Fibroblast of peridontal ligament (primary cell): ENCODE measurements at regions not wholly inside any gene's neighbourhood (a gene's known extent, or its start where the extent isn't known, plus 50 kb on each side); places are given as distances from the start of the nearest gene placed in this dataset.

Source experiments
- DNase-seq: peaks from one replicate; pipeline ENCODE4 v3.0.0-alpha.2; 2010; ENCODE audit errors: extremely low read depth

DNA sequence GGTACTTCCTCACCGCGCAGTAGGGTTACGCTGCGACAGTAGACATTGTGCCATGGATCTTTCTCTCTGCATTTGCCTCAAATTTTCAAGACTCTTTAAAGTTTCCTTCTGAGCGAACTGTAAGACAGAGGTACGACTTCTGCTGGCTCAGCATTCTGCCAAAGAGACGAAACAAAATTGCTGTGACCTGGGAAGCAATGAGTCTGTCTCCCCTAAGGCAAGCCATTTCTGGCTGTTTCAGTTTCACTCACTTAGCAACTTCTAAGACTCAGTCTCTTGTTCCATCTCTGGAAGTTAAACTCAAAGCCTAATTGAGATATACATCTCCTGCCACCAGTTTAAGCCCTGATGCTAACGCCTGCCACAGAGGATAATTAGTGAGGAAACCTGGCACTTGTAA is 510.9 kb upstream of the DAB1 start:
- no peak for DNase-seq

- no peak for DNase-seq
Observed at GRCh38 chr1:57927003-57927402, 503.1 kb upstream of the DAB1 start.

- DNase-seq, result no peak
Observed at GRCh38 chr1:57926025-57926552, 502.2 kb upstream of the DAB1 start.

DNA sequence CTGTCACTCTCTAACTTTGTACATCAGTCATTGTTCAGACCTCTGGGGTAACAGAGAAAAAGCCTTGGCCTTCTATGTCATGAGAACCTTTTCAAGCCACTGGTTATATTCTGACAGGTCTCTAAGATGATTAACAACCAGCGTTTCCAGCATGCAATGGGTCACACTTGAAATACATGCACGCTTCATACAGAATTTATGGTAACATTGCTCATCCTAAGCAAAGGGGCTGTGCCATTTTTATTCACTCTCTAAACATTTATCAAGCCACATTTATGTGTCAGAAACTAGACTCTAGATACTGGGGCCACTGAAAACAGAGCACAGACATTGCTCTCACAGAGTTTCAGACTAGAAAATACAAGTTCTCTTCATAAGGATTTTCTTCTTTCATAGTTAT is 501.4 kb upstream of the DAB1 start:
- no peak for DNase-seq

- DNase-seq, result no peak
Observed at GRCh38 chr1:57922130-57922529, 498.3 kb upstream of the DAB1 start.

DNA sequence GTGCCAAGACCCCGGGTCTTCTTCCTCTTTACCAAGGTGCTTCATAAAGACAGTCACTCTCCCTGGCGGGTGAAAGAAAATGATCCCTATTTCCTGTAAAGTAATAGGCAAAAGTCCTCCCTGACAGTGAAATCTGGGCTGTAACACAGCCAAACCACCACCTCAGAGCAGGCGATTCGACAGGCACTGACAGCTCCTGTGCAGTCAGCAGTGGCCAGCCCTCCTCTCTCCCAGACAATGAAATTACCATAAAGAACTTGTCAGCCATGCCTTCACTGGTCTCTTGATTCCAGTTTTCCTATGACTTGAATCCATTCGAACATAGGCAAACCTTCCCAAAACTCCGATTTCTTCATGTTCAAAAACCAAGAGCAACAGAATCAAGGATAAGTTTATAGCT is 492.2 kb upstream of the DAB1 start:
- DNase-seq, result no peak

DNA sequence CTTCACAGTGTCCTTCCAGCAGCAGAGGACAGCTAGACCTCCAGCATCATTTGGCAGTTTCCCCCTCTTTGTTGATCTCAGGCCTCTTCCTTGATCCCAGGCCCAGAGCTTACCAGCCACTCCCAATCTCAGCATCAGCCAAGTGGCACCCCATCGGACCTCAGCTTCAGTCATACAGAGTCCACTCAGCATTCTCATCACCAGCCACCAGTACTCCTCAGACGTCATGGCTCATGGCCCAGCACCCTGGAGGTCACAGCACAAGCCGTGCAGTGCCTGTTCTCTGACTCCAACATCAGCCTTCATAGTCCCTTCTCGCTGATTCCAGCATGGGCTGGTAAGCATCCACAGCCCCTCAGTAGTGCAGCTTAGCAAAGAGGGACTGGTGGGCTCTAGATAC is 487.6 kb upstream of the DAB1 start:
- no peak for DNase-seq

DNA sequence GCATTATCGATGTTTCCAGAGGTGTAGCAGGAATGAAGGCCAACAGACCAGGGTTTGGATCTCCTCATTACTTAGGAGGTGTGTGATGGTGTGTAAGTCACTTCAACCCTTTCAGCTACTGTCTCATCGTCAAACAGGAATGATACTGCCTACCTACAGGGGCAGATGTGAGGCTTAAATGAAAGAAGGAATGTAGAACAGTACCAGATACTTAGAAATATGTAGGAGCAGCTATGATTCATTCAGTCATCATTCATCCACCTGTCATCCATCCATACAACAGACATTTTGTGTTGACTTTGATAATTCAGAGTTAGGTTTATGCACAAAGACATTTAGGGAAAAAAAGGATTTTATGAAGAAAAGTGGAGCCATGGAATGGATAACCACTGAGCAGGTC is 486.9 kb upstream of the DAB1 start:
- DNase-seq, result no peak

DNA sequence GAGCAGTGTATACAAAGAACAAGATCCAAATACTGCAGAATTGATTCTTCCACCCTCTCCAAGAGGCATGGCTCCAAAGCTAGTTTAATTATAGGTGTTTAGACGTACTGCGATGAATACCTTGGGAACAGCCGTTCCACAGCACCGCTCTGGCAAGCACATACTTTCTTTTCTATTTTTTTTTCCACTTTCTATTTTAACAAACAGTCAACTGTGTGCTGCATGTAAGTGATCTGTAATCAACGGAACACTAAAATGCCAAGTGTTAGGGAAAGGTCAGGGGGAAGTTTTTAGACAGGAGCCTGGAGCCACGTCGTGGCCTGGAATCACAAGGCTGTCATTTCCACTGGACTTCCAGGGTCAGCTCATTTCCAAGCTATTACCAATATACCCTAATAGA is 486.4 kb upstream of the DAB1 start:
- no peak for DNase-seq

DNA sequence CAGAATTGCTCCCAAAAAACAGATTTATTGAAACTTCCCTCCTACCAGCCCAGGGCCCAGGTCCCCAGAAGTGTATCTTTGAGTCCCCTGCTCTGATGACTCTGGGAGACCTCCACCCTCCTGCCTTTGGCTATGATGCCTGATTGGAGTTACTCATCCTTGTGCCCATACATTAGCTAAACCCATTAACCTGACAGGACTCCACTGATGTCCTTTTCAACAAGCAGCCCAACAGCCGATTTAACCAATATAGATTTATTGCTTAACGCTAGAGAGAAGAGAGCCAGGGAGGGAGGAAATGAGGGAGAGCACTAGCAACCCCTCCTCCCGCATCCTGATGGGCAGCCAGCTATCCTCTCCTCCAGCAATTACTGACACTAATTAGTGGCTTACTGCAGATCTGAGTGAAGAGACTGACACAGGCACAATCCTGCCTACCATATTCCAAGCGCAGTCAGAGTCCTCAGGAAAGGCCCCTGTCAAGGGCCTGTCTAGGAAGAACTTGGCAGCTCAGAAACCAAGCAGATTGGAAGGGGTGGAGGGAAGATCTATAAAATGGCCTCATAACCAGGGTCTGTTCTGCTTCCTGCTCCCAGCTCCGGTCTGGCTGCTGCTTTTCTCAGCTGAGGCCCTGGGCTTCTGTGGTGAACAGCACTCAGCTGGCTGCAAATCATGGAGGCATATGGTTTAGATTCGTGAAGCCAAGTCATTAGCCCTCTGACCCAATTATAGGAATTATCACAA is 484.5 kb upstream of the DAB1 start:
- no peak for DNase-seq

DNA sequence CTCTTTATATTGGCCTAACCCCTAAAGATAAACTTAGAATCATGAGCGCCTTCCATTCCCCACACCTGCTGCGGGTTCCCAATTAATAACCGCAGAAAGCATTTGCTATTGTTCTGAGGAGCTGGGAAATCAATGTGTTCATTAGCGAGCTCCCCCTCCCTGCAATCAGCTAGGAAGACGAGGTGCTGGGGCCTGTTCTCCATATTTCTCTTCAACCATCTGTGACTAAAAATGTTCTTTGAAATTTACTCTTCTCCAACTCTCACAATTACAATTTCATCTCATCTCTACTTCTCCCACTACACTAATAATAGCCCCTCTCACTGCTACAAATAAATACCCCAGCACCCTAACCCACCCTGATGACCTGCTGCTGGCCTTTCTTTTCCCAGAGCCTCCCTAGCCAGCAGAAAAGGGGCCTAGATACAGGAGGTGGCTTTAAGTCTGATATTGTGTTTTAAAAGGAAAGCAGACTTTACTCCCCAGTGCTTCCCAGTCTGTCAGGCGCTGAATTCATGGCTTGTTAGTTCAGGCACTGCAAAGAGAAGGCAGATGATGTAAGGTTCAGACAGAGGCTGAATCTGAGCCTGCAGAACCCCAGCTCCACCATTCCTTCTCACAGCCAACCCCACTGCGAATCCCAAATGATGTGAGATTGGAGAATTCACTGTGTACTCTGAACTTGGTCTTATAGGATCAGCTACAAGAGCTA is 477.5 kb upstream of the DAB1 start:
- DNase-seq, result no peak

- DNase-seq, result no peak
Observed at GRCh38 chr1:57898531-57898930, 474.7 kb upstream of the DAB1 start.

DNA sequence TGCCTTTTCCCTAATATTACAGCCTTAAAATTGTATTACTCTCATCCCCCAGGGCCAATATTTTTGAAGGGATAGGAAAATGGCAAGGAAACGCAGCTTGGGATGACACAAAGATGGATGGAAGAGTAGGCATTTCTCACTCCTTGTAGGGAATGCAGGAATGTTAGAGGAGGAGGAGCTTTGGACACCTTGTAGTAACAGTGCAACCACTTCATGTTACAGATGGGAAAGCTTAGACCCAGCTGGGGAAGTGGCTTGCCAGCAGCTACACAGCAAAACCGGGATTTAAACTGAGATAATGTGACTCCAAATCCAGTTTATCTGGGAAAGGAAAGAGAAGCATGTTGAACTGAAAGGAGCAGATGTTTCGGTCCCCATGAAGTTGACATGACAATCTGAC is 473.7 kb upstream of the DAB1 start:
- no peak for DNase-seq

GRCh38 chr1:57894315-57894714 is 470.5 kb upstream of the DAB1 start:
- no peak for DNase-seq

DNA sequence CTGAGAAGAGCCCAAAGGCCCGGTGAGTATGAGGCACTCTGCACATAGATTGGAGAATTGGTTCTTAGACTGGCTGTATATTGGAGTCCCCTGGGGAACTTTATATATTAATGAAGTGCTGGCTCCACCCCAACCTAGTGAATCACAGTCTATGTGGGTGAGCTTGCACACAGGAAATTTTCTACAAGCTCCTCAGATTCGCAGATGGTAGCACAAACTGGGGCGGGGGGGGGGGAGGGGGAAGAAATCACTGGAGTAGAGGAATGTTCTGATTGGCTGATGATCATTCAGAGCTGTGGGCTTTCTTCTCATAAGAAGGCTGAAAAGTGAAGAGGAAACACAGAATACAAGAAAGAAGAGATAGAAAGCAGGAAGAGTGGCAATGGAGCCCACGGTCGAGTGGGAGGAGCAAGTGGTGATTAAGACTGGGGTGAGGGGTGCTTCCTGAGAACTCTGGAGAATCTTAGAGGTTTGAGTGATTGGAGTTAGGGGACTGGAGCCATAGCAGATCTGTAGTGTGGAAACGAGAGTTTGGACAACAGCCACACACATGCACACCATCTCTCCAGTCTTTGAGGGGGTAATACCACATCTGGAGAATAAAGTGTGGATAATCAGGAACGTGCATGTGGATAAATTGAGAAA is 465.9 kb upstream of the DAB1 start:
- DNase-seq, result no peak

DNA sequence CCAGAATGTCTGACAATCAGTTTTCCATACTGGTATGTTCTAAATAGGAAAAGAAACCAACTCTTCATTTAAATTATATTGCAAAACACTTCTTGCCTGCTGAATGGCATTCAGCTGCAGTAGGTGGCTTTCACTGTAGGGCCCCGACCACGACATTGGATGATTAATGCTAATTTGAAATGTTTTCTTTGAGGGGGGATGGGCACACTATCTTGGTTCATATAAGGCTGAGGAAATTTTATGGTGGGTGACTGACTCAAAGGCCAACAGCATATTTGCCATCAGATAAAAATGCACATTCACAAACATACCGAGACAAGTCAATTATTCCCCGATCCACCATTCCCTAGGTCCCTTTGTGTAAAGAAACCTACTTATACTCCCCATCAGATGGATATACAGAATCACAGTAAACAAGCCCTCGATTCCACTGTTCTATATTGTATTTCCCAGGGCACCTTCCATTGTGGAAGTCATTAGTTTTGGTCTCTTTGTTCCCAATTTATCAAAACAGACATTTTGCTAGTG is 464.2 kb upstream of the DAB1 start:
- no peak for DNase-seq

DNA sequence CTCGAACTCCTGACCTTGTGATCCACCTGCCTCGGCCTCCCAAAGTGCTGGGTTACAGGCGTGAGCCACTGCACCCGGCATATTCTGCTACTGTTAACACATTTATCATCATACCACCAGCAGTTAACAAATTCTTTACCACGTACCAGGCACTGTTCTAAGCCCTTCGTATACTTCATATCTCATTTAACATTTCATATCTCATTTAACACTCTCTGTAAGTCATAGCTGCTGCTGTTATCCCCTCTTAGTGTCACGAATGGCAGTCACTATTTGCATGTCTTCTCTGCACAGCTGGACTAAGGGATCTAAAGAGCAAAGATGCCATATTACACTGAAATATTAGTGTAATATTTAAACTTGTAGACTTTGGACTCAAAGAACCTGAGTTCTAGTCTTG is 462.5 kb upstream of the DAB1 start:
- DNase-seq, result no peak

DNA sequence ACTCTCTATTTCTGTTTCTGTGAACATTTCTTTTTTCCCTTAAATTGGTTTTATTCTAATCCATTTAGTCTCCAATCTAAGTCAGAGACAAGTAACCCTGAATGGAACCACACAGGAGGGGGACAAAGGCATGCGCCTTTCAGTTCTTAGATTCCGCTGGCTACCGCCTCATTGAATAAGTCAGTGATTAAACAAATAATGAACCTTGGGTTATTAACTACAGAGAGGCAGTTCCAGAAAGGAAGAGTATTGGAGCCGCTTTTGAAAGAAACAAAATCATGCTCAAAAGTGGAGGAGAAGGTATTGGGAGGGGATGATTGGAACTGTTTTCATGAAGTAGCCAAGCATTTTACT is 459.8 kb upstream of the DAB1 start:
- DNase-seq, result no peak

DNA sequence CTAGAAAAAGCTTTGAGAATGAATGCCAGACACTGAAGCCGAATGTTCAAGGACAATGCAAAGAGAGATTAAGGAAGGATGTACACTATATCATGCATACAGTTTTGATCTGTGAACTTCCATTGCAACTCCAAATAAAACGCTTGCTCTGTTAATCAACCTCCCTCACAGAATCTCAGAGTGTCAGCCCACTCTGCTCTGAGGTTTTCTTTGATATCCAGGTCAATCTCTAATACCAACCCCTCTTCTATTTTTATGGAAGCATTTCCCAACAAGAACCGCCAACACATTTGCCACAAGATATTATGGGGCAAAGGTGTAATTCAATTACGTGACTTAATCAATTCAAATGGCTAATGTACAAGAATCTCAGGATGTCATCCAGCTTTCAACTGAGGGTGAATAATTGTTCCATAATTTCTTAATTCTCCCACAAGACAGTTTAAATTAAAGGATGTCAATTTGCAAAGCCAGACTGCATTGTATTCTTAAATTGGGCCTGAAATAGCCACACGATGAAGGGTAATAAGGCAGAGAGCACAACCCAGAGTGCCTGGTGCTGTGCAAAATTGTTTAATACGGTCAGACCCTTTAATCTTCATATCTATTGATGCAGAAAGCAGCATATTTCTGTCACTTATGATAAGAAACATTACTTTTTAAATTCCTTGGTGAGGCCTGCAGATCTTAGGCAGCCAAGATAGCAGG is 459.2 kb upstream of the DAB1 start:
- no peak for DNase-seq

GRCh38 chr1:57882072-57882471 is 458.2 kb upstream of the DAB1 start:
- DNase-seq, result no peak

- no peak for DNase-seq
Observed at GRCh38 chr1:57881639-57882038, 457.8 kb upstream of the DAB1 start.

GRCh38 chr1:57879700-57880099 is 455.8 kb upstream of the DAB1 start:
- DNase-seq, result no peak
